GM12878 (cell line): ENCODE measurements at regions not wholly inside any gene's neighbourhood (a gene's known extent, or its start where the extent isn't known, plus 50 kb on each side); places are given as distances from the start of the nearest gene placed in this dataset.

Experiments
- ATAC-seq: fragments of 200-7000 bp; cut with Tn5 transposase; 3 replicates; pipeline ENCODE4 v1.9.1; 2020; ENCODE audit warnings: mild to moderate bottlenecking, moderate library complexity
- BruUV-seq: library from RNA; stranded (reverse); fragments of 400-500 nt; replicated peaks from 2 replicates; lab custom pipeline; 2021; lab: Mats Ljungman, UMichigan
- CTCF ChIA-PET: fragments of 300-600 bp; sonication (Branson Sonifier 250); formaldehyde crosslinking; extraction: SDS; loops from one replicate; lab custom pipeline; 2021; ENCODE audit warnings: inconsistent platforms; lab: Yijun Ruan, JAX
- POLR2A ChIA-PET: fragments of 350-600 bp; formaldehyde crosslinking; extraction: SDS; loops from one replicate; lab custom pipeline; 2021; ENCODE audit warnings: inconsistent platforms; lab: Charles Lee
- RAD21 ChIA-PET: fragments of 300-600 bp; sonication (Branson Sonifier 250); formaldehyde crosslinking; loops from one replicate; lab custom pipeline; 2023; ENCODE audit warnings: antibody characterized with exemption; ENCODE audit not compliant: unreplicated experiment; lab: Charles Lee
- SMC1A ChIA-PET: fragments of 300-600 bp; sonication (Branson Sonifier 250); formaldehyde crosslinking; loops from one replicate; lab custom pipeline; 2023; ENCODE audit not compliant: unreplicated experiment, uncharacterized antibody; lab: Charles Lee
- DNase-seq: peaks from one replicate; pipeline ENCODE4 v3.0.0-alpha.2; 2011; ENCODE audit warnings: low read depth, low spot score
- FAIRE-seq: peaks from 3 replicates; lab custom pipeline; 2011; peaks lifted over from hg19 to GRCh38; lab: Jason Lieb, UNC
- H2AFZ ChIP-seq: 2 replicates; pipeline ENCODE4 v1.6.0; 2011; ENCODE audit warnings: low read depth, low read length, control low read depth; ENCODE audit not compliant: control insufficient read depth
- H3K27ac ChIP-seq: 2 replicates; pipeline ENCODE4 v1.5.1; 2011; ENCODE audit warnings: control low read depth; ENCODE audit not compliant: control insufficient read depth, insufficient read depth
- H3K27me3 ChIP-seq, 2 experiments: replicated peaks in 1 of 2; 2 replicates each; pipeline versions ENCODE4 v1.6.0 to v1.6.1; 2011; ENCODE audit warnings: low read length in 1 of 2; ENCODE audit not compliant: control insufficient read depth in 2 of 2, insufficient read depth in 2 of 2
- H3K36me3 ChIP-seq, 2 experiments: 2 replicates each; pipeline ENCODE4 v1.5.1; 2011; ENCODE audit warnings: low read length in 1 of 2; ENCODE audit not compliant: control insufficient read depth in 2 of 2, insufficient read depth in 2 of 2
- H3K4me1 ChIP-seq: 2 replicates; pipeline ENCODE4 v1.6.1; 2011; ENCODE audit warnings: mild to moderate bottlenecking, low read length, moderate library complexity, mixed read lengths; ENCODE audit not compliant: control insufficient read depth, insufficient read depth
- H3K4me2 ChIP-seq: 2 replicates; pipeline ENCODE4 v1.6.0; 2011; ENCODE audit warnings: control low read depth; ENCODE audit not compliant: control insufficient read depth, insufficient read depth
- H3K4me3 ChIP-seq: fragments of 200-600 bp; sonication (generic); 2 replicates; pipeline ENCODE4 v1.5.1; 2016
- H3K79me2 ChIP-seq: 2 replicates; pipeline ENCODE4 v1.6.0; 2011; ENCODE audit warnings: low read length; ENCODE audit not compliant: control insufficient read depth, insufficient read depth
- H3K9ac ChIP-seq: 2 replicates; pipeline ENCODE4 v1.8.0; 2011; ENCODE audit warnings: low read length, control low read depth, mixed read lengths; ENCODE audit not compliant: control insufficient read depth, insufficient read depth
- H3K9me3 ChIP-seq: replicated peaks from 3 replicates; pipeline ENCODE4 v1.5.1; 2011; ENCODE audit warnings: mild to moderate bottlenecking, low read length; ENCODE audit not compliant: control insufficient read depth, insufficient read depth
- H4K20me1 ChIP-seq: 2 replicates; pipeline ENCODE4 v1.6.0; 2011; ENCODE audit not compliant: control insufficient read depth, insufficient read depth
- HSF1 ChIP-seq: fragments of 150-350 bp; IDR thresholded peaks from 2 replicates; pipeline ENCODE4 v1.6.1; 2014; ENCODE audit warnings: mild to moderate bottlenecking, low read depth, low read length
- IRF5 ChIP-seq: fragments of 450-650 bp; IDR thresholded peaks from 2 replicates; pipeline ENCODE4 v1.6.1; 2017; ENCODE audit warnings: borderline replicate concordance
- MYC ChIP-seq: IDR thresholded peaks from 2 replicates; pipeline ENCODE4 v1.6.1; 2011; ENCODE audit warnings: mild to moderate bottlenecking, low read length, moderate library complexity, inconsistent platforms; ENCODE audit not compliant: insufficient read depth, insufficient replicate concordance, insufficient read length, severe bottlenecking
- NR2C1 ChIP-seq: fragments of 450-650 bp; IDR thresholded peaks from 2 replicates; pipeline ENCODE4 v1.6.1; 2017; ENCODE audit warnings: antibody characterized with exemption, mild to moderate bottlenecking, moderate library complexity
- NR2F1 ChIP-seq: fragments of 450-650 bp; conservative IDR thresholded peaks from 2 replicates; pipeline ENCODE4 v1.6.1; 2017; ENCODE audit warnings: mild to moderate bottlenecking
- PAX5 ChIP-seq: IDR thresholded peaks from 2 replicates; pipeline ENCODE4 v1.6.1; 2011; ENCODE audit warnings: low read depth, low read length, borderline replicate concordance
- PKNOX1 ChIP-seq: fragments of 450-650 bp; IDR thresholded peaks from 2 replicates; pipeline ENCODE4 v1.6.1; 2016; ENCODE audit warnings: mild to moderate bottlenecking
- POLR2AphosphoS5 ChIP-seq: IDR thresholded peaks from 2 replicates; pipeline ENCODE4 v1.6.1; 2011; ENCODE audit warnings: mild to moderate bottlenecking, low read length, inconsistent platforms
- RUNX3 ChIP-seq: IDR thresholded peaks from 2 replicates; pipeline ENCODE4 v1.6.1; 2012; ENCODE audit warnings: low read length, inconsistent platforms
- STAT1 ChIP-seq: fragments of 450-650 bp; conservative IDR thresholded peaks from 2 replicates; pipeline ENCODE4 v1.6.1; 2014; ENCODE audit warnings: antibody characterized with exemption, mild to moderate bottlenecking
- TAF1 ChIP-seq: IDR thresholded peaks from 2 replicates; pipeline ENCODE4 v1.6.1; 2011; ENCODE audit warnings: mild to moderate bottlenecking, low read depth, low read length, borderline replicate concordance
- TCF3 ChIP-seq: IDR thresholded peaks from 2 replicates; pipeline ENCODE4 v1.6.1; 2012; ENCODE audit warnings: low read depth, mild to moderate bottlenecking, low read length, borderline replicate concordance; ENCODE audit not compliant: insufficient read depth
- TCF7 ChIP-seq: IDR thresholded peaks from 2 replicates; pipeline ENCODE4 v1.6.1; 2014; ENCODE audit warnings: antibody characterized with exemption, borderline replicate concordance
- ZNF274 ChIP-seq: IDR thresholded peaks from one replicate; pipeline ENCODE4 v1.8.0; 2011; ENCODE audit not compliant: insufficient read length, insufficient read depth
- ZNF384 ChIP-seq: IDR thresholded peaks from 2 replicates; pipeline ENCODE4 v1.6.1; 2012; ENCODE audit warnings: low read depth, mild to moderate bottlenecking, low read length, improper control_type of control experiment, borderline replicate concordance
- ZZZ3 ChIP-seq: IDR thresholded peaks from 2 replicates; pipeline ENCODE4 v1.6.1; 2011; ENCODE audit warnings: low read depth; ENCODE audit not compliant: control insufficient read depth, insufficient read length
- WGBS: methylation state at CpG from one replicate; pipeline ENCODE4 v1.1.6; 2016; ENCODE audit warnings: low lambda C conversion rate; ENCODE audit not compliant: insufficient replicate concordance, insufficient coverage; ENCODE audit errors: missing lambda C conversion rate; 5-methylcytosine and 5-hydroxymethylcytosine counted together
- in situ Hi-C: fragments of 300-500 bp; cut with MboI; formaldehyde crosslinking; loops from 9 replicates; pipeline ENCODE4 v1.14.3; 2018; ENCODE audit warnings: mixed read lengths
- intact Hi-C: fragments of 100-400 bp; cut with micrococcal nuclease; formaldehyde crosslinking; loops from one replicate; pipeline ENCODE4 v1.14.2; 2022; ENCODE audit not compliant: unreplicated experiment

- TF ChIP-seq NR2C1 (no peak), ZNF274 (no peak), TCF7 (no peak), ZNF384 (no peak), POLR2AphosphoS5 (no peak), PKNOX1 (no peak), TAF1 (no peak)
These were observed 160.3 kb upstream of the CDH19 start (continued) for GRCh38 chr18:66764230-66764629.

GRCh38 chr18:66761166-66761565 lies 157.3 kb upstream of the CDH19 start:
- Histone ChIP-seq H3K9ac (no peak overlapping the region), H3K4me2 (no peak overlapping the region), H3K79me2 (no peaks in the 10 kb centered on the region), H3K27me3 (no peaks in the 10 kb centered on the region), H3K36me3 (no peaks in the 10 kb centered on the region), H2AFZ (no peak overlapping the region), H4K20me1 (no peaks in the 10 kb centered on the region), H3K4me1 (no peaks in the 10 kb centered on the region), H3K4me3 (no peak overlapping the region), H3K27ac (no peak overlapping the region), H3K9me3 (no peaks in the 10 kb centered on the region)
- no peak for DNase-seq
- BruUV-seq, result no TSS peak
- in situ Hi-C loops, result no loop called here
- 21% methylated on average over 4 of the region's 4 CpGs for WGBS
- intact Hi-C loops, result no loop called here
- FAIRE-seq, result no peak
- SMC1A ChIA-PET, result no interaction called here
- no peak for ATAC-seq
- CTCF ChIA-PET, result no interaction called here
- POLR2A ChIA-PET, result no interaction called here
- RAD21 ChIA-PET, result no interaction called here
- TF ChIP-seq MYC, result no peak
- no peak for TF ChIP-seq ZZZ3
- no peak for TF ChIP-seq STAT1
- TF ChIP-seq RUNX3, result no peak
- no peak for TF ChIP-seq TCF3
- TF ChIP-seq IRF5, result no peak
- TF ChIP-seq PAX5, result no peak
- no peak for TF ChIP-seq NR2F1
- TF ChIP-seq ZNF274, result no peak
- no peak for TF ChIP-seq HSF1
